Transverse colon (tissue), 3 donors: ENCODE measurements at regions not wholly inside any gene's neighbourhood (a gene's known extent, or its start where the extent isn't known, plus 50 kb on each side); places are given as distances from the start of the nearest gene placed in this dataset.

Experiments
- CTCF ChIP-seq, 5 experiments: fragments of 200-600 bp in 3 of 5; fragments of 450-650 bp in 2 of 5; sonication (generic) in 3 of 5; IDR thresholded peaks; 1 replicate in 2 of 5; 2 replicates in 3 of 5; pipeline ENCODE4 v1.5.1; 2016 to 2017; ENCODE audit warnings: antibody characterized with exemption in 5 of 5, inconsistent platforms in 3 of 5, mild to moderate bottlenecking in 2 of 5, moderate library complexity in 1 of 5
- EP300 ChIP-seq: sonication (generic); formaldehyde crosslinking; IDR thresholded peaks from one replicate; pipeline ENCODE4 v1.6.1; 2017; ENCODE audit warnings: antibody characterized with exemption, low read depth
- POLR2A ChIP-seq: fragments of 450-650 bp; IDR thresholded peaks from one replicate; pipeline ENCODE4 v1.6.1; 2016; ENCODE audit warnings: antibody characterized with exemption, mild to moderate bottlenecking, moderate library complexity

GRCh38 chr2:41936771-41937463 lies 110.9 kb upstream of the PKDCC start:
- TF ChIP-seq CTCF (IDR thresholded peaks at IDR 0.05) (no peak), POLR2A (no peak), EP300 (no peak)
